GM21423 (cell line): ENCODE measurements at regions not wholly inside any gene's neighbourhood (a gene's known extent, or its start where the extent isn't known, plus 50 kb on each side); places are given as distances from the start of the nearest gene placed in this dataset.

Source experiments
- ATAC-seq: cut with Tn5 transposase; IDR thresholded peaks from one replicate; pipeline ENCODE4 v1.9.1; 2021; ENCODE audit warnings: mild to moderate bottlenecking, moderate library complexity; ENCODE audit not compliant: unreplicated experiment

GRCh38 chrX:810186-810585 is 179.6 kb downstream of the SHOX start:
- ATAC-seq = no peak

GRCh38 chrX:809081-809480 is 178.5 kb downstream of the SHOX start:
- no peak for ATAC-seq

DNA sequence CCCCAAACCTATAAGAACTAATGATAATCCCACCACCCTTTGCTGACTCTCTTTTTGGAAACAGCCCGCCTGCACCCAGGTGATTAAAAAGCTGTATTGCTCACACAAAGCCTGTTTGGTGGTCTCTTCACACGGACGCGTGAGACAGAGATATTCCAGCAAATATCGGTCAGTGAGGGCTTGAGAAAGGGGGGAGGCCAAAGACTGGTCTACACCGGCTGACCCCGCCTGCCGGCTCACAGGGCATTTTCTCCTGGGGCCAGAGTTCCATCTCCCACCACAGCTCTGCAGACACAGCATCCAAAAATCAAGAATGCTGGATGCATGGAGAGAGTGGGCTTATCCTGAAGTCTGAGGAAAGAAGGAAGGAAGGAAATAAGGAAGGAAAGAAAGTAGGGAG is 176.0 kb downstream of the SHOX start:
- no peak for ATAC-seq

DNA sequence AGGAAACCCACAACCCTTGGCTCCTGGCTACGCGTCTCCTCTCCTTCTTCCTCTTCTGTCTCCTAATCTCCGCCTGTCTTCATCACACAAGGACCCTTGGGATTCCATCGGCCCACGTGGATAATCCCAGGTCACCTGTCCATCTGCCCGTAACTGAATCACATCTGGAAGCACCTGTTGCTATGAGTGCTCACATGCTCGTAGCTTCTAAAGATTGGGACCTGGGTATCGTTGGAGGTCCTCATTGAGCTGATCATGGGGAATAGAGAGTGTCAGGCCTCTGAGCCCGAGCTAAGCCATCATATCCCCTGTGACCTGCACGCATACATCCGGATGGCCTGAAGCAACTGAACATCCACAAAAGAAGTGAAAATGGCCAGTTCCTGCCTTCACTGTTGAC is 175.4 kb downstream of the SHOX start:
- no peak for ATAC-seq

DNA sequence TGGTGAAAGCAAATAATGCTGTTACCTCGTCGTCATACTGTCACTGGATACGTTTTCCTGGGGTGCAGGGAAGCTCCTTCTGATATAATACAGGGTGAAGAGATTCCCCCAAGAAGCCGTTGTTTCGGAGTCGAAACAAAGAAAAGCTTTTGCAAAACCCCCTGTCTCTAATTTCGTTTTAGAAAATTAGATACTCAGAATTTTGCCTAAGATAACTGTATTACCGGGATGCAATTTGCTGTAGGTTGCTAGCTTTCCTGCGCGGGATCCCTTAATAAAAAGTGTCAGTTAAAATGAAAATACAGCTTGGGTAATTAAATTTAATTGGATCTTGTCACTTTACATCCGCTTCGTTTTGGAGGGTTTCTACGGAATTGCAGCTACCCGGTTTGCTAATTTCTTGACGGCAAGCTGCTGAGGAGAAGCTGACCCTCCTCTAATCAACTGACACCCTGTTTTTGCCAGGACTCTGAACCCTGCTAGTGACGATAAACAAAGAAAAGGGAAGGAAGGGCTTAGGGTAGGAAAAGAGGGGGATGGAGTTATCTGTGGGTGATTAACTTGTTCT is 174.6 kb downstream of the SHOX start:
- ATAC-seq = no peak

DNA sequence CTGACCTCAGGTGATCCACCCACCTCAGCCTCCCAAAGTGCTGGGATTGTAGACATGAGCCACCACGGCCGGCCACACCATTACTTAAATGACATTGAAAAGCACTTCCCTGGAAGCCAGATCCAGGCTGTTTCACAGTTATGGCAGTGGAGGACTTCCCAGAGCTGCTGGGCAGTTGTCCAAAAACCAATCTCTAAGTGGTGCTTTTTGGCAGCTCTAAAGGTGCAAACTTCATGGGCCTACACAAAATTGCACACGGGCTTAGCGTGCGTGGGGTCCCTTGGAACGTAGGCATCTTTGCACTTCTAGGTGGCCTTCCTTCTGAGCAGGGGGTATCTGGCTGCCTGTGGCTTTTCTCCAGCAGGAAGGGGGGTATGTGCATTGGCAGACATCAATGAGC is 172.3 kb downstream of the SHOX start:
- no peak for ATAC-seq

GRCh38 chrX:799808-800207 is 169.2 kb downstream of the SHOX start:
- ATAC-seq = no peak

DNA sequence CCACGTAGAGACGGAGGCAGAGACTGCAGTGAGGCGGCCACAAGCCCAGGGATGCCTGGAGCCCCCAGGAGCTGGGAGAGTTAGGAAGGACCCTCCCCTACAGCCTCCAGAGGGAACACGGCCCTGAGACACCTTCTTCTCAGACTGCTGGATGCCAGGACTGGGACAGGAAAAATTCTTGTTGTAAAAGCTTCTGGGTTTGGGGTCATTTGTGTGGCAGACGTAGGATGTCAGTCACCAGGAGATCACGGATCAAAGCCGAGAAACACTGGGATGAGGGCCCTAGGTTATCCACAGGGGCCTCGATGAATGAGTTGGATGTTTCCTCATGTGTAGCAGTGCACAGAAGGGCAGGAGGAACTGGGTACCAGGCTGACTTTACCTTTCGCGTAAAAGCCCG is 163.7 kb downstream of the SHOX start:
- no peak for ATAC-seq

- no peak for ATAC-seq
These were observed 162.7 kb downstream of the SHOX start for GRCh38 chrX:793216-793770.

GRCh38 chrX:791479-792034 is 161.0 kb downstream of the SHOX start:
- ATAC-seq = no peak

DNA sequence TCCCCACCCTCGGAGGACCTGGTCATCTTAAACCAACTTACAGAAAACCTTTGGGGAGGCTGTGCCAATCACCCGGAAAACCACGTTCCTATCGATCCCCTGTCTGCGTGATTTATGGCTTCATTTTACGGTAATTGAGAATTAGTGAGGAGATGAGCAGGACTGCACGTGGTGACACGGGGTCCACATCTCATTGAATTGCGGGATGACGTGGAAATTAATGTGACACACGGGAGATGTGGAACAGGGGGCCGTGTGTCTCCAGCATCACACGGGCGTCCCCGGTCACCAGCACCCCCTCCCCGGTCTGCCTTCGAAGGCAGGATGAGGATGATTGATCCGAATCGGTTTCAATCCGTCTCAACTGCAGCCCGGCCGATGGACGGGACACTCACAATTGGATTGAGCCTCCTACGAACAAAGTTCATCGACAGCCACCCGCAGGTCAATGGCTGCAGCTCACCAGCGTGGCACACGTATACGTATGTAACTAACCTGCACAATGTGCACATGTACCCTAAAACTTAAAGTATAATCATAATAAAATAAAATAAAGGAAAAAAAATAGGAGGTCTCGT is 160.3 kb downstream of the SHOX start:
- no peak for ATAC-seq

DNA sequence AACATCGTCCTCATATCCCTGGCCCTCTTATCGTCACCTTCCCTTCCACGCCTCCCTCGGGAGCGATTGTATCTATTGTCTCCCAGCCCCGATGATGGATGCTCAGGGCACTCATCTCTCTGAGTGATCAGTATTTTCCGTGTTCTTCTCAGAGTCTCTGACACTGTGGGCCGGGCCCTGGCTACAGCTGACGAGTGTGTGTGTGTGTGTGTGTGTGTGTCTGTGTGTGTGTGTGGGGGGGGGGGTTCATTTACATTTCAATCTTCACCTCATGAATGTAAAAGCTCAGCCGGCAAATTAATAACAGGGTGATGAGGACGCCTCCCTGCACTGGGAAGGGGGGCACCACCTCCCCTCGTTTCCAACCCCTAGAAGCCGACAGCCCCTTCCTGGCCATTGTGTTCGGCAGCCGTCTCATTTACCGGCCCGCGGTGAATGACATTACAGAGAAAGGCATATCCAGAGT is 159.5 kb downstream of the SHOX start:
- no peak for ATAC-seq

- no peak for ATAC-seq
These were observed 158.5 kb downstream of the SHOX start for GRCh38 chrX:789096-789495.

DNA sequence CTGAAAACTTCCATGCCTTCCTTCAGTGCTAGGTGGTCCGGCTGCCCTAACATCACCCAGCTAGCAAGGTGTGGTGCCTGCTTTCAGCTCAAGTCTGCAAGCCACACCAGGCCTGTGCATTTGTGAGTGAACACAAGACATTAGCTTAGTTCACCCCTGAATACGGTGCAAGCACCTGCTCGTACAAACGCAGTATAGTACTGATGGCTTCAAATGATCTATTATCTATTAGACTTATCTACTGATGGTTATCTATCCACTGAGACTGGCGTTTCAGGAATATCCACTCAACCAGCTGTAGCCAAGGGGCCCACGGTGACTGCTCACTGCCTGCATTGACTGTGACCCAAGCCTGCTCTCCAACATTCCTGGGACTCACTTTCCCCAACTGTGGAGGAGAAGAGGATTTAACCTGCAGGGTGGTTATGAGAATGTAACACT is 155.9 kb downstream of the SHOX start:
- ATAC-seq = no peak

DNA sequence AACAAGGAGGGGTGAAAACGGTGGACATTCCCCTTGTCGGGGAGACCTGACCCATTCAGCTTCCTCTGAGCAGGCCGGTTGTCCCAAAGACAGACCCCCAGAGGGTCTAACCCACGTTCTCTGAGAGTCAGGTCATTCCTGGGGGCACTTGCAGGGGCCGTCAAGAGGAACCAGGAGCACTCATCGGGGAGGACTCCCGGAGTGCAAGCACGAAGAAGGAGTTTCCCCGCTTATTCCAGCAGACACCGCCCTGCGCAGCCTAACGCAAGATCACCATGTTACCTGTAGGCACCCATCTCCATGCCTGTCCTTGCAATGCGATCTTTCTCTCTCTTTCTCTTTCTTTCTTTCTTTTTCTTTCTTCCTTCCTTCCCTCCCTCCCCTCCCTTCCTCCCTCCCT is 154.2 kb downstream of the SHOX start:
- ATAC-seq = no peak

- no peak for ATAC-seq
These were observed 150.9 kb downstream of the SHOX start for GRCh38 chrX:781224-782204.

GRCh38 chrX:776529-777230 is 146.1 kb downstream of the SHOX start:
- no peak for ATAC-seq

DNA sequence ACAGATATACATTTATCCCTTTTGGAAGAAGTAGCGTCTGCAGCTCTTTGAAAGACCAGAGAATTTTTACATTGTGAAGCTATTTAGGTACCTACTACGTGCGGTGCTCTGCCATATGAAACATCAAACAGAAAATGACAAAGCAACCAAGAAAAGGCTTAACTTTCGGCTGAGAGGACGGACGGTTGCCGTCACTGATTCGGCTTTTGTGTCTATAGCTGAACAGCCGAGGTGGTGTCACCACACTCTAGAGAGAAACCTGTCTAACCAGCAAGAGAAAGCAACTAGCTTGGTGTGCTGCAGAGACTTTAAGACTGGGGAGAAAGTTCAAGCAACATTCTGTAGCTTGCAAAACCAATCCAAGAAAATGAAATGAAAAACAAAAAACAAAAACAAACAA is 145.5 kb downstream of the SHOX start:
- no peak for ATAC-seq

- ATAC-seq = no peak
These were observed 143.9 kb downstream of the SHOX start for GRCh38 chrX:774536-774935.

DNA sequence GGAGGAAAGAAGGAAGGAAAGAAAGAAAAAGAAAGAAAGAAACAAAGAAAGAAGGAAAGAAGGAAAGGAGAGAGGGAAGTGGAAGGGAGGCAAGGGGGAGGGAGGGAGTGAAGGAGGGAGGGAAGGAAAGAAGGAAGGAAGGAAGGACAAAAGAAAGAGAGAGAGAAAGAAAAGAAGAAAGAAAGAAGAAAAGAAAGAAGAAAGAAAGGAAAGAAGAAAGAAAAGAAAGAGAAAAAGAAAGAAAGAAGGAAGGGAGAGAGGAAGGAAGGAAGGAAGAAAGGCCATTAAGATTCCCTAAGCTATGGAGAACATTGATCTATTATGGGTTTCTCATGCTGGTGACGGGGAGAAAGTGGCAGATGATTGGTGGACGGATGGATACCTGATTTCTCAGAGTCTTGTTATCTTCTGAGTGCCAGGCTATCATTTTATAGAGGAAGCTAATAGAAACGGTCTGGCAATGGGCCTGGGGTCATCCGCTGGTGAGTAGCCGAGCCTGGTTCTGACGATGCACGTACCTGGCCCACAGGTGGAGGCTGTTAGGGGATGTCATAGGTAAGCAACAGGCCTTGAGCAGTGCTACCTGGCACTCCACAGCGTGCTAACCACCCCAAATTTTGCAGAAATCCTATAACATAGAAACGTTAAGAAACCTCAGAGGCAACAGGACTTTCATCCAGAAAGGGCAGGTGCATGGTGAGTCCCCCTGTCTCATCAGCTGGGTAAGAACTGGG is 142.9 kb downstream of the SHOX start:
- no peak for ATAC-seq
